A549 (cell line): ENCODE measurements at regions not wholly inside any gene's neighbourhood (a gene's known extent, or its start where the extent isn't known, plus 50 kb on each side); places are given as distances from the start of the nearest gene placed in this dataset.

Experiments used
- CBX2 ChIP-seq: fragments of 200-600 bp; sonication (generic); IDR thresholded peaks from 2 replicates; pipeline ENCODE4 v1.6.1; 2016; ENCODE audit warnings: low read depth, mild to moderate bottlenecking, borderline replicate concordance
- CTCF ChIP-seq: fragments of >200 bp; sonication (Bioruptor Twin); formaldehyde crosslinking; IDR thresholded peaks from 3 replicates; pipeline ENCODE4 v1.5.1; 2016
- ESRRA ChIP-seq: fragments of 150-350 bp; IDR thresholded peaks from 2 replicates; pipeline ENCODE4 v1.6.1; 2014; ENCODE audit warnings: mild to moderate bottlenecking, low read length, borderline replicate concordance
- FOSB ChIP-seq: fragments of 250-450 bp; sonication (Bioruptor Pico); IDR thresholded peaks from 2 replicates; pipeline ENCODE4 v1.5.0; 2020; ENCODE audit warnings: mild to moderate bottlenecking, moderate library complexity
- KDM5A ChIP-seq: fragments of 200-600 bp; sonication (generic); IDR thresholded peaks from 2 replicates; pipeline ENCODE4 v1.6.1; 2016; ENCODE audit warnings: antibody characterized with exemption, mild to moderate bottlenecking
- MAZ ChIP-seq: fragments of 150-350 bp; IDR thresholded peaks from 2 replicates; pipeline ENCODE4 v1.6.1; 2014; ENCODE audit warnings: antibody characterized with exemption, low read depth, low read length, borderline replicate concordance
- POLR2A ChIP-seq: IDR thresholded peaks from 2 replicates; pipeline ENCODE4 v1.6.1; 2012; ENCODE audit warnings: mild to moderate bottlenecking, low read length
- POLR2AphosphoS2 ChIP-seq: conservative IDR thresholded peaks from 2 replicates; pipeline ENCODE4 v1.6.1; 2012; ENCODE audit warnings: low read length, improper control_type of control experiment, inconsistent platforms
- RAD21 ChIP-seq, 2 experiments: fragments of >200 bp in 1 of 2; sonication (Bioruptor Twin) in 1 of 2; formaldehyde crosslinking in 1 of 2; IDR thresholded peaks in 1 of 2; conservative IDR thresholded peaks in 1 of 2; 2 replicates in 1 of 2; 3 replicates in 1 of 2; pipeline ENCODE4 v1.6.1; 2012 to 2018; ENCODE audit warnings: inconsistent platforms in 1 of 2
- ZSCAN20 ChIP-seq: fragments of 250-450 bp; sonication (Bioruptor Pico); IDR thresholded peaks from 2 replicates; pipeline ENCODE4 v1.8.0; 2022; ENCODE audit warnings: mild to moderate bottlenecking, moderate library complexity

DNA sequence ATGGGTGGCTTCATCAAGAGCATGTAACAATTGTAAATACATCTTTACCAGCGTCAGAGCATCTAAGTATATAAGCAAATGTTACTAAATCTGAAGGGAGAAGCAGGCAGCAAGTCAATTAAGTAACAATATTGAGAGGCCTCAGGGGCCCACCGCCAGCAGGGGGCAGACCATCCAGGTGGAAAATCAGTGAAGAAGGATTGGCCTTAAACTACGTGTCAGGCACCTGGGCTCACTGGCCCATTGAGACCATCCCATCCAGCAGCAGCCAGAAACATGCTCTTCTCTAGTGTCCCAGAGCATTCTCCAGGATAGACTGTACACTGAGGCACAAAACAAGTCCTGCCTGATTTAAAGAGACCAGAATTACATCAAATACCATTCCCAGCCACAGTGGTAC, 96.2 kb upstream of the SNTG2 start:
- TF ChIP-seq POLR2A (no peak), CTCF (peak; percentile 53), MAZ (no peak), ZSCAN20 (CRISPR knock-in tag) (no peak), ESRRA (no peak), CBX2 (no peak), POLR2AphosphoS2 (no peak), KDM5A (no peak), RAD21 (conservative IDR thresholded peaks at IDR 0.05 in 1 of 2, IDR thresholded peaks at IDR 0.05 in 1 of 2) (peak; percentile 38 to 59; a peak in 3 of 5 replicates), FOSB (CRISPR knock-in tag) (no peak)
